ENCODE measurements at regions not wholly inside any gene's neighbourhood (a gene's known extent, or its start where the extent isn't known, plus 50 kb on each side); places are given as distances from the start of the nearest gene placed in this dataset.

DNA sequence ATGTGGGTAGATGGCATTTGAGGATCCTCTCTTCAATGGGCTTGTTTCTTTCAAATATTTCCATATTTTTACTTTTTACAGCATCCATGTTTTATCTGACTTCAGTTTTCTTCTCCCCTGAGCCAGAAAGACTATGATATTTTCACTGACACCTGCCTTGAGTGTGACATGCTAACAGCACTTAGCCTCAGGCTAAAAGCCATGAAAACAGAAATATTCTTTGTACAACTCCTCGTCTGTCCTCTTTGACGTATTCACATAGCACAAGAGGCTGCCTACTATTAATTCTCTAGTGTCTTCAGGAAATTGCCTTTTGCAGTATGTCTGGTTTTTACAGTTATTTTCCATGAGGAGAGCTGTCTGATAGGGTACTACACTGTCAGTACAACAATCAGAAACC is 215.0 kb downstream of the MAD2L1 start:
- TF ChIP-seq, protein P1, sequence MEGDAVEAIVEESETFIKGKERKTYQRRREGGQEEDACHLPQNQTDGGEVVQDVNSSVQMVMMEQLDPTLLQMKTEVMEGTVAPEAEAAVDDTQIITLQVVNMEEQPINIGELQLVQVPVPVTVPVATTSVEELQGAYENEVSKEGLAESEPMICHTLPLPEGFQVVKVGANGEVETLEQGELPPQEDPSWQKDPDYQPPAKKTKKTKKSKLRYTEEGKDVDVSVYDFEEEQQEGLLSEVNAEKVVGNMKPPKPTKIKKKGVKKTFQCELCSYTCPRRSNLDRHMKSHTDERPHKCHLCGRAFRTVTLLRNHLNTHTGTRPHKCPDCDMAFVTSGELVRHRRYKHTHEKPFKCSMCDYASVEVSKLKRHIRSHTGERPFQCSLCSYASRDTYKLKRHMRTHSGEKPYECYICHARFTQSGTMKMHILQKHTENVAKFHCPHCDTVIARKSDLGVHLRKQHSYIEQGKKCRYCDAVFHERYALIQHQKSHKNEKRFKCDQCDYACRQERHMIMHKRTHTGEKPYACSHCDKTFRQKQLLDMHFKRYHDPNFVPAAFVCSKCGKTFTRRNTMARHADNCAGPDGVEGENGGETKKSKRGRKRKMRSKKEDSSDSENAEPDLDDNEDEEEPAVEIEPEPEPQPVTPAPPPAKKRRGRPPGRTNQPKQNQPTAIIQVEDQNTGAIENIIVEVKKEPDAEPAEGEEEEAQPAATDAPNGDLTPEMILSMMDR (IDR thresholded peaks at IDR 0.05), result no peak
- no peak for TF ChIP-seq POLR2A (IDR thresholded peaks at IDR 0.05)
